Ramos (cell line): ENCODE measurements at regions not wholly inside any gene's neighbourhood (a gene's known extent, or its start where the extent isn't known, plus 50 kb on each side); places are given as distances from the start of the nearest gene placed in this dataset.

Source experiments
- in situ Hi-C: fragments of 300-500 bp; cut with MboI; formaldehyde crosslinking; loops from one replicate; pipeline ENCODE4 v1.14.3; 2022; ENCODE audit warnings: low sequenced_read_pairs; ENCODE audit not compliant: unreplicated experiment

DNA sequence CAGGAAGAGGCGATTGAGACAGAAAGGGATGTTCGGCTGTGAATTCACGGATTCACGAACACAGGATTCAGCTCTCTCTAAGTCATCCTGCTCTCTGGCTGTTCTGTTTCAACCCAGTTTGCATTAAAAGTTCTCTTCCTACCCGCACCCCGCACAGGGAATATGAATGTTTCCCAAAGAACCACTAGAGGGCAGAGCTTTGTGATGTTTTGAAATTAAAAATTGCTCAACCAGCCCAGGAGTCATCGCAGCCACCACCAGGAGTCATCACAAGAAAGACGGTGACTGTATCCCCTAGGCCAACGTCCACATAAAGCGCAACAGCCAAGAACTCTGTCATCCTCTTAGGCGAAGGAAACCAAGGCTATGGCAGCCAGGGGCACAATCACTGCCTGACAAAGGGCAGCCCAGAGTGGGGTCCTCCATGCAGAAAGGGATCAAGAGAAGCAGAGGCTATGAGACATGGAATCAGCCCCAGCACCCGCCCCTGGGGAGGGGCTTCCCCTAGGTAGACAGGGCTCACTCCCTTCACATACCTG, 122.4 kb downstream of the WT1 start:
- in situ Hi-C loops = loop anchor here (10.0 kb wide), 1 partner anchor 482 kb away; the partner anchor contains the start of gene CCDC73

DNA sequence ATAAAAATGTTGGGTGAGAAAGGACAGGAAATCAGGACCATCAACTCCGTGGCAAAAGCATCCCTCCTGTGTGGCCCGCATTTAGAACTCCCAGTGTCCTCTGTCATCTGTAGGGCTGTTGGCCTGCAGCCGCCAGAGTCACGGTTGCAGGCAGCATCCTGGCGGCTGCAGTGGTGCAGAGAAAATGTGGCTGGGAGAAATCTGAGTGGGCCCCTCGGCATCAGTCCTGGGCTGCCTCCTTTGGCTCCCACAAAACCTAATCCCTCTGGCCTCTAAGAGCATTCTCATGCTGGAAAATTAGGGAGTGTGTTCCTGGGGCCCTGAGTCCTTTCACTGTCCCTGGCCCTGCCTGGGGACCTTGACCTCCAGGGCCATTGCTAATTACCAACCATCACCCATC, 121.9 kb downstream of the WT1 start:
- in situ Hi-C loops = loop anchor here (10.0 kb wide), 1 partner anchor 481 kb away; the partner anchor contains the start of gene CCDC73

DNA sequence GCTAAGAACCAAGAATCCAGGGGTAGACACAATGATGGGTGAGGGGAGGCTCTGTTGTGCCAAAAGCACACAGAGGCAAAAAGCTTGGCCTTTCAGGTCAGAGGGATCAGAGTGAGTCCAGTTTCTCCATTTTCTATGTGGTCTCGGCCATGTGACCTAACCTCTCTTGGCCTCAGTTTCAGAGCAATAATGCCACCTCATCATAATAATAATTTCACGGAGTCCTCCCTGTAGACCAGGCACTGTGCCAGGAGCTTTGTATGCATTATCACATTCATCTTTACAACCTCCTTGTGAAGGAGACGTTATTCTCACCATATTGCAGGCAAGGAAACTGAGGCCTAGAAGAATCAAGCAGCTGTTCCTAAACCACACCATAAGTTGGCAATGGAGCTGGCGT, 120.2 kb downstream of the WT1 start:
- in situ Hi-C loops = loop anchor here (10.0 kb wide), 1 partner anchor 480 kb away; the partner anchor contains the start of gene CCDC73

DNA sequence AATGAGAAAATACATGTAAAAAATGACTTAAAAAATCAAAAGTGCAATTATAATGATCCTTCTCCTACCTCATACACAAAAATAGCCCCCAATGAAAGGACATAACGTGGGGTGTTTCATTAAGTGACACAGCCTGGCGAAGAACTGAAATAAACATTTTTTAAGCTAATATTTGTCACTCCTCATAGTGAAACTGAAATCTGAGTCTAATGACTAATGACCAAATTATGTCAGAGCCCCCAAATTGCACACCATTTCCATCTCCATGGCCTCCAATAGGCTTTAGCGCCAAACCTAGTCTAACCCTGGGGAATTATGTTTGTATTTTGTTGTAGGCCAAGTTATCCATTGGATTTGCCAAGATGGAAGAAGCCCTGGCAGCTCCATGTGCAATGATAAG, 119.1 kb downstream of the WT1 start:
- in situ Hi-C loops = loop anchor here (10.0 kb wide), 1 partner anchor 479 kb away; the partner anchor contains the start of gene CCDC73

DNA sequence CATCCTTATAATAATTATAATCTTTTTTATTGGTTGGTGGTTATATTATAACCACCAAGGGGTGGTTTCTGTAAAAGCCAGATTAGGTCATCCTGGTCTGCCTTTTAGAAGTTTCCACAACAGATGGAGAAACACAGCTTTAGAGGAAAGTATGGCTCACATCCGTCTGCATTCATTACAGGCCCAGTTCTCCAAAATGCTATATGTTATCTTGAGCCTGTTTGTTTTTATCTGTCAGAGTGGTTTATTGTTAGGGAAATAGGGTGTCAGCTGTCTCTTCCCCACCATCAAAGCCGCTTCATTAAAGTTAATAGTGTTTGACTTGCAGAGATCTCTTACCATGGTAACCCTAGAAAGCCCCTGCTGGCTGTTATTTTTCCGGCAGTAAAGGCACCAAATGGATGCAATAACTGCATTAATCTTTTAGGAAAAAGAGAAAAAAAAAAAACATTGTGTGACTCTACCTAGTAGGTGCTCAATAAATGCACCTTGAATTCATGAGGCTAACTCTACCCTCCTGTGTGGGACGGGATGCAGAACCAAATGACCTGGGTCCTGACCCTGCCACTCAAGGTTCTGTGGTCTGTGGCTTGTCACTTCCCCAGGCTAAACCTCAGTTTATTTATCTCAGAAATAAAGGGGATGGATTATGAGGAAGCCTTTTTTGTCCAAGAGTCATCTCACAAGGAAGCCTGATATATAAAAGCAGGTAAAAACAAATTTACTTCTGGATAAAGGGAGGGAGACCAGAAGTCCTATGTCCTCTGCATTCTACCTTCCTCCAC, 118.3 kb downstream of the WT1 start:
- in situ Hi-C loops = loop anchor here (10.0 kb wide), 1 partner anchor 478 kb away; the partner anchor contains the start of gene CCDC73

DNA sequence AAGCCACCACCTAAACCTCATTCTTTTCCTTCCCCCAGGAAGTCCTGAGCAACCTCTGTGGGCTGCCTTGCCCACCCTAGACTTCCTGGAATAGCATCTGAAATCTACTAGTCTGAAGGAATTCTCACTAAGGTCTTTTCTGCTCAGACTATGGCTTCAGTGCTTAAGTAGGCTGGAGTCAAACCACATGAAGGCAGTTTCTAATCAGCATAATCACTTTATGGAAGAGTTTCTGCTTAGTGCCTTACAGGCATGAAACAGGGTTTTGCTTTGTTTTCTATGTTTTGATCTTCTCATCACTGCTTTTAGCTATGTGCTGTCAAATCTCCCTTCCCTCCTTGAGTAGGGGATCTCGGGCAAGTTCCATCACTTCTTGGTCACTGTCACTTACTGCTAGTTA, 117.7 kb downstream of the WT1 start:
- in situ Hi-C loops = loop anchor here (10.0 kb wide), 1 partner anchor 477 kb away; the partner anchor contains the start of gene CCDC73

DNA sequence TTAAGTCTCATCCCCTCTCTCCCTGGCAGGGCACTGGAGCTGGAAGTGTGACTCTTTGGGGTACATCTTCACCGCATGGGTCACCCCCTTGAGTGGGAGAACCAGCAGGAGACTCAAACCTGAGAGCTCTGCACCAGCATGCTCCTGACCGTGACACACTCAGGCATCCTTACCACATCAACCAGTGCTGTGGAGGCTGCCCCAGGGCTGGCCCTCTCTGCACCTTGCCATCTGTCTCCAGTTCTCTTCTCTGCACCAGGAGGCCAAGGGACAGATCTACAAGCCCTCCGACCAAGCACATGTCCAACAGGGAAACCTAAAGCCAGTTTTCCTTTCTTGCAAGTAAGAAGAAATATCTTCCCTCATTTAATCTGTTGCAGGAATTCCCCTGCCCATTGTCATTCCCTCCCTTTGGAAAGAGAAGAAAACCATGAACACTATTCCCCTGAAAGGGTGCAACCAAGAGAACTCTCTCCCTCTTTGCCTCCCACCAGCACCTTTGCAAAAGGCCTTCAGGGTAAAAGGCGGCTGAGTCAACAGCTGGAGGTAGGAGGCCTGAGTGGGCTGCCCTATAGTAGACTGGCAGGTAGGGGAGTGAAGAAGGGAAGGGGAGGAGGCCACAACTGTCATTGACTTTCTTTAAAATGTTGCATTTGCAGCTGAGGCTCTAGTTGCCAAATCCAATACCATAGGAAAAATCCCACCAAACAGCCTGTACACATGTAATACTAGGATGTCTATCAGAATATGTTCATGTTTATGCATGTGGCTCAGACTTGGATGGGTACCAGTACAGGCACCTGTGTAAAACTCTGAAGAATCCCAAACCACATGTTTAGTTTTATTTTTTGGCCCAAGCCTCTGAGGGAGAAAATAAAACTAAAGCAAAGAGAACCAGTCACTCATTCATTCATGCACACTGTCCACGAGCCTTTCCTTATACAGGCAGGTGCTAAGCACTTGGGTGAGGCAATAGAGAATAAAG, 117.0 kb downstream of the WT1 start:
- in situ Hi-C loops = loop anchor here (10.0 kb wide), 1 partner anchor 476 kb away; the partner anchor contains the start of gene CCDC73

DNA sequence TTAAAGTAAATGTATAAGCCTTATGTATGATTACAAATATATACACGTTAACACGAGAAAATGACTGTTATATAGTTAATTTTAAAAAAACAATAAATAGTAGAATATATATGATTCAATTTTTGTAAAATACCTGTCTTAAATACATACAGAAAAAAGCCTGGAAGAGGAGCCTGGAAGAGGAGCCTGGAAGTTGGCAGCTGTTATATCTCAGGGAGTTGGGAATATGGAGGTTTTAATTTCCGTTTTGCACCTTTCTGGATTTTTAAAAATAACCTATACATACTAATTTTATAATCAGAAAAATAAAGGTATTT, 111.6 kb downstream of the WT1 start:
- in situ Hi-C loops = no loop called here

DNA sequence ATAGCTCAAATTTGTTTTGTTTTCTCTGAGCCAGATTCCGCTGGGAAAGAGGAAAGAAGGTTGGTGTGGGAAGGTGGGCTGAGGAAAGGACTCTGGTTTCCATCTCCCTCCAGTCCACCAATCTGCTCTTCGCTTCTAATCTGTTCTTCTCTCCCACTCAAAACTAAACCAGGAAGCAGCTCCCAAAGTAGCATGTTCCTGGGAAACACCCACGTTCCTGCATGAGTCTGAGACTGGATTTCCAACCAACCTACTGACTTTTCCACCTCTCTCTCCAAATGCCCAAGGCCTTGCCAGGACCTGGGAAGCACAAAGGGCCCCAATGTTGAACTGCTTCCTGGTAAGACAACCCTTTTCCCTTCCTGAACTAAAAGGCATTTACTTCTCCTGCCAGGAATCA, 110.2 kb downstream of the WT1 start:
- in situ Hi-C loops = no loop called here

DNA sequence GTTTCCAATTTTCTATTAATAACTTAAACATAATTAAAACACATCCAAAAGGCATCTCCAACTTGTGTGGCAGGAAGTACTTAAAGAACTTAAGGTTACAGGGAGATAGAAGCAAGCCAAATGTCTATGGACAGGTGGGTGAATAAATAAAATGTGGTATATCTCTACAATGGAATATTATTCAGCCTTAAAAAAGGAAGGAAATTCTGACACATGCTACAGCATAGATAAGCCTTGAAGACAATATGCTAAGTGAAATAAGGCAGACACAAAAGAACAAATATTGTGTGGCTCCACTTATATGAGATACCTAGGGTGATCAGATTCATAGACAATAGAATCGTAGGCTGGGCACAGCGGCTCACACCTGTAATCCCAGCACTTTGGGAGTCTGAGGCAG, 109.6 kb downstream of the WT1 start:
- in situ Hi-C loops = no loop called here

DNA sequence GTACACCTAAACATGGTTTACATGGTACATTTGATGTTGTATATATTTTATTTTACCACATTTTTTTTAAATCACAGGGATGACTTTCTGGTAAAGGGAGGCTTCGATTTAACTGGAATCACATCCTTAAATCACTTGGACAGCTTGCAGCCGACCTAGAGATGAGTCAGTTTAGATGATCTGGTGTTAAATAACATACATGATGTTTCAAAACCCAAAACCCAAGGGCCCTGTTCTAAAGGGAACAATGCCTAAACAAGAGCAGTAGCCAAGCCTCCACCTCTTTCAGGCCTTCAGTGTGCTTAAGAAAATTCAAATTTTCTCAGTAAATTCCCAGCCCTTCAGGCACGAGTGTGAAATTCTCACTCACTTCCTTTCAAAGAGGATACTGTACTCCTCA, 108.8 kb downstream of the WT1 start:
- in situ Hi-C loops = no loop called here

DNA sequence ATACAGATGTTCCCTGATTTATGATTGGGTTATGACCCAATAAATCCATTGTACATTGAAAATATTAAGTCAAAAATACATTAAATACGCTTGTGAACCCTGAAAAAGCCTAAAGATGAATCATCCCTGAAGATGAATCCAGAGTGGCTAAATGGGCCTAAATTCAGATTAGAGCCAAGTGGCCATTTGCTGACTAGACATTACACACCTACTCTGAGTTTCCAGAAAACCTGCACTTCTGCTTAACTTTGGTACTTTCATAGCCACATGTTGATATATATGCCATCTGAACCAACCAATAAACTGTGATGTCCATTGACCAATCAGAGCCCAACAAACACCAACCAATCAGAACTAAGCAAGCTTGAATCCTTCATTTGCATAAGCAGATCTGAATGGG, 106.9 kb downstream of the WT1 start:
- in situ Hi-C loops = no loop called here

DNA sequence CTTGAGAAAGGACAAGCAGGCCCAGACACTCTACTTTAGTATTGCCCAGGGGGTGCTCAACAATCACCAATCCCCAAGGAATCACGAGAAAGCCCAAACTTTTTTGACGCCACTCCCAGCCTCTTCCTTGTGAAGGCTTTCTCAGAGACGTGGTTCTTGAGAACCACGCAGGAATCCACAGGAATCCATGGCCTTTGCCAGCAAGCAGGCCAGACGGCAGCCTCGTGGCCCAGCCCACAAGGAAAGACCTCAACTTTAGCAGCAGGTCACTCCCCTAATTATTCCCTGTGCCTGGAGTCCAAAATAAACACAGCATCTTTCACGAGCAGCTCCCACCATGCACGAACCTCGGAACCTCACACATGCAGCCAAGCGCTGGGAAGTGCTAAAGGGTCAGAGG, 104.2 kb downstream of the WT1 start:
- in situ Hi-C loops = no loop called here

DNA sequence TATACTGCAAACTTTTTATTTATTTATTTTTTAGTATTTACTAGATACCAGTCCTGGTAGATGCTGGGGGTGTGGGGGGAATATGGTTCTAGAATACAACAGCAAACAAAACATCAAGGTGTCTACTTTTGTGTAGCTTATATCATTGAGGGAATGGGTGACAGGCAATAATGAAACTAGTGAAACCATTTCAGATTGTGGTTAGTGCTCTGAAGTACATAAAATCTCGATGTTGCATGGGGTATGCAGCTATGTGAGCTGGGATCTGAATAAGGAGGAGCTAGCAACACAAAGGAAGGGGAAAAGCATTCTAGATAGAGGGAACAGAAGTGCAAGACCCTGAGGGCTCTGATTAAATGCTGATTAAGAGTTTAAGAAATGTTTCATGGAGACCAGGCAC, 103.5 kb downstream of the WT1 start:
- in situ Hi-C loops = no loop called here

DNA sequence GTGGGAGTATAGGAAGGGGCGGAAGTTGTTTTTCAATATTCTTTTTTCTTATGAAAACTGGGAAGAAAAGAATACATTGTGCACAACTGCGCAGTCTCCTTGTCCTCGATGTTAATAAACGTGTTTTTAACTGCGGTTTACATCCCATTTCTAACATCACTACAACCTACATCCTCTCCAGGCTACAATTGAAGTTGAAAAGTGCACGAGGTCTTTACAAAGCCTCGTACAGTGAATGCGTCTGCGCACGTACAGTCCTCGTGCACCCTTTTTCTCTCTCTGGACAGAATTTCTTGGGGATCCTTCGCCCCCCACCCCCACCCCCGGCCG, 102.4 kb downstream of the WT1 start:
- in situ Hi-C loops = no loop called here

DNA sequence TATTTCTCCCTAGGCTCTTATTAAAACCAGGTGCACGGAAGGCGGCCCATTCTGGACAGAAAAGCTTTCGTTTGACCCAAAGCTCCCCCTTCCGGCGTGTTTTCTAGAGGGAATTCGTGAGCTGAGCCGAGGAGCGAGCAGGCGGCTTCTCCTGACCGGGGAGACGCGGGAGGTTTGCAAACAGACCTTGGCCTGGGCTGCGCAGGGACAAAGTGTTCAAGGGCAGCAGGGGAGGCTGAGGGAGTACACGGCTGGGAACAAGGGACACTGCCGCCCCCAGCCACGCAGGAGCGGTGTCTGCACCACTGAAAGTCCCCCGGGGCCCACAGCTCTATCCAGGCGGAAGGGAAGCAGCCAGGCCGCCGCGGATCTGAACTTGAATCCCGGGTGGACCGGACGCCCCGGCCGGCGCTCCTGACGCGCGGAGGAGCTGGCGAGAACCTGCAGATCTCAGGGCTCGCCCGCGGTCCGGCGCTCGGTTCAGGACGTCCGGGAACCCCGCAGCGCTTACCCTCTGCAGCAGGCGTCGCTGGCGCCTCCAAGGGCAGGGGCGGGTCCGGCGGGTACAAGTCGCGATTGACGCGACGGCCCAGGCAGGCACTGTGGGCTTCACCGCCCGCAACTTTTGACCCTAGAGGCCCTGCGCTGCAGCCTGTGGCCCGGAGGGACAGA, 101.9 kb downstream of the WT1 start:
- in situ Hi-C loops = no loop called here

DNA sequence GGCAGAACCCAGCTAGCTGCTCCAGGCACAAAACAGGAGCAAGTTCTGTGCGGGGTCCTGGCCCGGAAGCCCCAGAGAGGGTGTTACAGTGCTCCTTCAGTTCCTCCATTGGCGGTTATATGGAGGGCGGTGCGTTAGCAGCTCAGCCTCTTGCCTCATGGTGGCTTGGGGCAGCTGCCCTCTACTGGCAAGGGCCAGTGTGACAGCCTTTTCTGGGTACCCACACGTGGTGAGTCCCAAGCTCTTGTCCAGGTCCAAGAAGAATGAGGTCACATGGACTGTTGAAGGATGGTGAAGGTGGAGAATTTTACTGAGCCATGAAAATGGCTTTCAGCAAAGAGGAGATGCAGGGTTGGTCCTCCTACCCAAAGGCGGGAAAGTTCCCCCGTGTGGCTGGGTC, 100.5 kb downstream of the WT1 start:
- in situ Hi-C loops = no loop called here
